Cardiac fibroblast (primary cell): ENCODE measurements at regions not wholly inside any gene's neighbourhood (a gene's known extent, or its start where the extent isn't known, plus 50 kb on each side); places are given as distances from the start of the nearest gene placed in this dataset.
"Not testable (repeated sequence)": the region's sequence is repeated elsewhere in the genome, so short reads cannot be mapped to it uniquely, and the experiment has no call there.

ENCODE experiments used
- DNase-seq, 2 donors: peaks; one replicate each; pipeline versions ENCODE4 v3.0.0 to v3.0.0-alpha.2; 2010; ENCODE audit warnings: low read depth in 2 of 2
- H3K4me3 ChIP-seq, 2 donors: replicated peaks in 1 of 2; 1 replicate in 1 of 2; 2 replicates in 1 of 2; pipeline ENCODE4 v1.5.1; 2011; ENCODE audit warnings: low read depth in 2 of 2, low read length in 2 of 2, mild to moderate bottlenecking in 2 of 2, moderate library complexity in 1 of 2
- CTCF ChIP-seq: IDR thresholded peaks from one replicate; pipeline ENCODE4 v1.5.1; 2011; ENCODE audit warnings: low read depth, mild to moderate bottlenecking, low read length, inconsistent platforms

GRCh38 chr6:100230953-100231316 lies 233.8 kb downstream of the SIM1 start:
- no peak for TF ChIP-seq CTCF
- peak; percentile 21 to 65 for DNase-seq
- no peak overlapping the region for H3K4me3 ChIP-seq

GRCh38 chr6:100230115-100230952 lies 234.4 kb downstream of the SIM1 start:
- H3K4me3 ChIP-seq: no peak overlapping the region
- no peak for DNase-seq
- no peak for TF ChIP-seq CTCF

DNA sequence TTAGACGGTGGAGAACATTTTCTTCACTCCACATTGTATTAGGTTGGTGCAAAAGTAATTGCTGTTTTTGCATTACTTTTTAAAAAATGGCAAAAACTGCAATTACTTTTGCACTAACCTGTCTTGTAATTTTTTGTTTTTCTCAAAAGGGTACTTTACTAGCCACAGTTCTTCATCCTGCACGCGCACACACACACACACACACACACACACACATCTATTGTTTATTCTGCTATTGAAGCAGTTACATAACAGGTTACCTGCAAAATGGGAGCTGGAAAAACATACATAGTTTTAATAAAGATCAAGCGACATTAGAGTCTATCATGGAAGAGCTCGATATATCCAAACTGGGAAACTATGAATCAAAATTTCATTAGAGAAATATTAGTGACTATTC lies 235.2 kb downstream of the SIM1 start:
- no peak overlapping the region for H3K4me3 ChIP-seq
- no peak for DNase-seq
- no peak for TF ChIP-seq CTCF

DNA sequence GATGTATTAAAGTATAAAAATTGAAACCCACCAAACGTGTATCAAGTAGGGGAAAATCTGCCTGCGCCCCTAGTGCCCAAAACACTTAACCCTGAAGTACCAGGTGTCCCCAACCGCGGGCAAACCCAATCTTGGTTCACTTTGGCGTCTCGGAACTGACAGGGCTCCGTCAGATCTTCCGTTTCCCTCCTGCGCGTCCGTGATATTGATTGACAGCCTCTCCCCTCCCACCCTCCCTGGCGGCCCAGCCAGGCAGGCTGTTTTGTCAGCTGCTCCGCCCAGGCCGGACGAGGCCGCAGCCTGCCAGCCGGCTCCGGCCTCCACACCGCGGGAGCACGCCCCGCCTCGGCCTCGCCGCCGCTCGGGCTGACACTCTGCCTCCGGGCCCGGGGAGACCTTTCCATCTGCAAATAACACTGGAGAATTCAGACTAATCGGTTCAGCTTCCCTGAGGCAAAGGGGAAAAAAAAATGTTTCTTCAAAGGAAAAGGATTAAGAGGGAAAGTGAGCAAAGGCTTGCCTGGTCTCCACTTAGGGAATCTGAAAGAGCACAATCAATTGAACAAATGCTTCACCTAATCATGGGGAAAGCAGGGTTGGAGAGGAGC lies 234.9 kb upstream of the MCHR2 start:
- peak overlapping the region; percentile 38 to 46 for H3K4me3 ChIP-seq
- TF ChIP-seq CTCF: peak; percentile 26
- DNase-seq: peak; percentile 70 to 74

- peak in 1 of 2 donors; percentile 27 for DNase-seq
- TF ChIP-seq CTCF: no peak
- H3K4me3 ChIP-seq: peak overlapping the region; percentile 38 to 46
These were observed 234.4 kb upstream of the MCHR2 start for GRCh38 chr6:100228437-100228833.

DNA sequence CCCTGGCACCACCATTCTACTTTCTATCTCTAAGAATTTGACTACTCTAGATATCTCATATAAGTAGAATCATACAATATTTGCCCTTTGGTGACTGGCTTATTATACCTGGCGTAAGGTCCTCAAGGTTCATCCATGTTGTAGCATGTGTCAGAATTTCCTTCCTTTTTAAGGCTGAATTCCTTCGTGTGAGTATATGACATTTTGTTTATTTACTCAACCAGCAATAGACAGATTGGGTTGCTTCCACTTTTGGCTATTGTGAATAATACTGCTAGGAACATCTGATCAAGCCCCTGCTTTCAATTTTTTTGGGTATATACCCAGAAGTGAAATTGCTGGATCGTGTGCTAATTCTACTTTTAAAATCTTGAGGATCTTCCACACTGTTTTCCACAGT lies 232.8 kb upstream of the MCHR2 start:
- TF ChIP-seq CTCF: no peak
- no peak for DNase-seq
- no peak overlapping the region for H3K4me3 ChIP-seq

DNA sequence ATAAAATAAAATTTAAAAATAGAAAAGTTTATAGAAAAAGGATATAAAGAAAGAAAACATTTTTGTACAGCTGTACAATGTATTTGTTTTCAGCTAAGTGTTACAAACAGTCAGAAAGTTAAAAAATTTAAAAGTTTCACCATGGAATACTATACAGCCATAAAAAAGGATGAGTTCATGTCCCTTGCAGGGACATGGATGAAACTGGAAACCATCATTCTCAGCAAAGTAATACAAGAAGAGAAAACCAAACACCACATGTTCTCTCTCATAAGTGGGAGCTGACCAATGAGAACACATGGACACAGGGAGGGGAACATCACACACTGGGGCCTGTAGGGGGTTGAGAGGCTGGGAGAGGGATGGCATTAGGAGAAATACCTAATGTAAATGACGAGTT lies 229.9 kb upstream of the MCHR2 start:
- H3K4me3 ChIP-seq, DNase-seq: not testable (repeated sequence)
